ENCODE measurements at regions not wholly inside any gene's neighbourhood (a gene's known extent, or its start where the extent isn't known, plus 50 kb on each side); places are given as distances from the start of the nearest gene placed in this dataset.

DNA sequence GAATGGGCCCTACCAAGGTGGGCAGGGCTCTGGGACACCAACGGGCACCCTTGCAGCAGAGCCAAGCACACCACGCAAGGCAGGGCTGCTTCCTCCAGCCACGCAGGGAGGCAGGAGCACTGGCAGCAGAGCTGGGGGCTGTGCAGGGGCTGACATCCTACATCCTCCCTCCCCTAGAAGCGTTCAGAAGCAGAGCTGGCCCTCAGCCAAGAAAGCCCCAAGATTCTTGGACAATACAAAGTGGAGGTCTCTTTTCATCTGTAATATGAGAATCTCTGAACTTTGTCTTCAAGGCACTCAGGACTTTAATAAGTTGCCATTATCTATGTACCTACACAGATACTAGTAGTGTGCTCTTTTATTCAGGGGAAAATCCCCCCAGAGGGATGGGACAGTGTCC, 128.1 kb upstream of the AGAP1 start:
- TF ChIP-seq, protein P1, sequence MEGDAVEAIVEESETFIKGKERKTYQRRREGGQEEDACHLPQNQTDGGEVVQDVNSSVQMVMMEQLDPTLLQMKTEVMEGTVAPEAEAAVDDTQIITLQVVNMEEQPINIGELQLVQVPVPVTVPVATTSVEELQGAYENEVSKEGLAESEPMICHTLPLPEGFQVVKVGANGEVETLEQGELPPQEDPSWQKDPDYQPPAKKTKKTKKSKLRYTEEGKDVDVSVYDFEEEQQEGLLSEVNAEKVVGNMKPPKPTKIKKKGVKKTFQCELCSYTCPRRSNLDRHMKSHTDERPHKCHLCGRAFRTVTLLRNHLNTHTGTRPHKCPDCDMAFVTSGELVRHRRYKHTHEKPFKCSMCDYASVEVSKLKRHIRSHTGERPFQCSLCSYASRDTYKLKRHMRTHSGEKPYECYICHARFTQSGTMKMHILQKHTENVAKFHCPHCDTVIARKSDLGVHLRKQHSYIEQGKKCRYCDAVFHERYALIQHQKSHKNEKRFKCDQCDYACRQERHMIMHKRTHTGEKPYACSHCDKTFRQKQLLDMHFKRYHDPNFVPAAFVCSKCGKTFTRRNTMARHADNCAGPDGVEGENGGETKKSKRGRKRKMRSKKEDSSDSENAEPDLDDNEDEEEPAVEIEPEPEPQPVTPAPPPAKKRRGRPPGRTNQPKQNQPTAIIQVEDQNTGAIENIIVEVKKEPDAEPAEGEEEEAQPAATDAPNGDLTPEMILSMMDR (IDR thresholded peaks at IDR 0.05) = no peak
- TF ChIP-seq, protein P2, sequence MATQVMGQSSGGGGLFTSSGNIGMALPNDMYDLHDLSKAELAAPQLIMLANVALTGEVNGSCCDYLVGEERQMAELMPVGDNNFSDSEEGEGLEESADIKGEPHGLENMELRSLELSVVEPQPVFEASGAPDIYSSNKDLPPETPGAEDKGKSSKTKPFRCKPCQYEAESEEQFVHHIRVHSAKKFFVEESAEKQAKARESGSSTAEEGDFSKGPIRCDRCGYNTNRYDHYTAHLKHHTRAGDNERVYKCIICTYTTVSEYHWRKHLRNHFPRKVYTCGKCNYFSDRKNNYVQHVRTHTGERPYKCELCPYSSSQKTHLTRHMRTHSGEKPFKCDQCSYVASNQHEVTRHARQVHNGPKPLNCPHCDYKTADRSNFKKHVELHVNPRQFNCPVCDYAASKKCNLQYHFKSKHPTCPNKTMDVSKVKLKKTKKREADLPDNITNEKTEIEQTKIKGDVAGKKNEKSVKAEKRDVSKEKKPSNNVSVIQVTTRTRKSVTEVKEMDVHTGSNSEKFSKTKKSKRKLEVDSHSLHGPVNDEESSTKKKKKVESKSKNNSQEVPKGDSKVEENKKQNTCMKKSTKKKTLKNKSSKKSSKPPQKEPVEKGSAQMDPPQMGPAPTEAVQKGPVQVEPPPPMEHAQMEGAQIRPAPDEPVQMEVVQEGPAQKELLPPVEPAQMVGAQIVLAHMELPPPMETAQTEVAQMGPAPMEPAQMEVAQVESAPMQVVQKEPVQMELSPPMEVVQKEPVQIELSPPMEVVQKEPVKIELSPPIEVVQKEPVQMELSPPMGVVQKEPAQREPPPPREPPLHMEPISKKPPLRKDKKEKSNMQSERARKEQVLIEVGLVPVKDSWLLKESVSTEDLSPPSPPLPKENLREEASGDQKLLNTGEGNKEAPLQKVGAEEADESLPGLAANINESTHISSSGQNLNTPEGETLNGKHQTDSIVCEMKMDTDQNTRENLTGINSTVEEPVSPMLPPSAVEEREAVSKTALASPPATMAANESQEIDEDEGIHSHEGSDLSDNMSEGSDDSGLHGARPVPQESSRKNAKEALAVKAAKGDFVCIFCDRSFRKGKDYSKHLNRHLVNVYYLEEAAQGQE (IDR thresholded peaks at IDR 0.05; ENCODE audit: insufficient read depth in 1 of 2, low read depth in 2 of 2, low read length in 1 of 2) = no peak
- no peak for TF ChIP-seq SIN3A (IDR thresholded peaks at IDR 0.05; ENCODE audit: borderline replicate concordance, insufficient read depth, low read depth, low read length)
- no peak for TF ChIP-seq POLR2AphosphoS5 (IDR thresholded peaks at IDR 0.05; ENCODE audit: low read depth, low read length)
